ENCODE measurements at regions not wholly inside any gene's neighbourhood (a gene's known extent, or its start where the extent isn't known, plus 50 kb on each side); places are given as distances from the start of the nearest gene placed in this dataset.

DNA sequence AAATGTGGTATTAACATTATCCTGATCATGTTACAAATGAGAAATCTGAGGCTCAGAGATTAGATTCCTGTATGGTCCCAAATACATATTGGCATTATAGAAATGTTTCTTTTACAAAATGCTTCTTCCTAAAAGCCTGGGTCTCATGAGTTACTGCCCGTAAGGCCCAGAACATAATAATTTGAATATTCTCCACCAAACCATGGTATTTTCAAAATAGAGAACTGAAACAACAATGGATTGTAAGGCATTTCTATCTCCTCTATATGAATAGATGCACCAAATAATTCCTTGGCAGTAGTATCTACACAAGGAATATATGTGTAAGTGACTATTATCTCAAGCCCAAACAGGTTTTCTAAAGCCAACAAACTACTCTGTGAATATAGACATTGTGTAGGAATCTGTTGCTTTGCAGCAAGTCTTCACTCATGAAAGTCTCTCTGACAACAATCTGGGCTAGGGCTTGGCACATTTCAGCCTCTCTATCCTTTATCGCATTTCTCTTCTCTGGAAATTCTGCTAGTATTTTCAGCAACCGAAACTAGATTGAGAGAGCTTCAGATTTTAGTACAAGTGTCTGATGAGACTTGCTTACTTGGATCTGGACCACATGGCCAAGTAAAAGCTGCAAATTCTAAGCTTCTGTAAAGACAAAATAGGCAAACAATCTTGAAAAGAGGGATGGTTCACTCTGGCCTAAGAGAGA, 112.8 kb upstream of the ARHGAP20 start:
- DNase-seq = no peak

DNA sequence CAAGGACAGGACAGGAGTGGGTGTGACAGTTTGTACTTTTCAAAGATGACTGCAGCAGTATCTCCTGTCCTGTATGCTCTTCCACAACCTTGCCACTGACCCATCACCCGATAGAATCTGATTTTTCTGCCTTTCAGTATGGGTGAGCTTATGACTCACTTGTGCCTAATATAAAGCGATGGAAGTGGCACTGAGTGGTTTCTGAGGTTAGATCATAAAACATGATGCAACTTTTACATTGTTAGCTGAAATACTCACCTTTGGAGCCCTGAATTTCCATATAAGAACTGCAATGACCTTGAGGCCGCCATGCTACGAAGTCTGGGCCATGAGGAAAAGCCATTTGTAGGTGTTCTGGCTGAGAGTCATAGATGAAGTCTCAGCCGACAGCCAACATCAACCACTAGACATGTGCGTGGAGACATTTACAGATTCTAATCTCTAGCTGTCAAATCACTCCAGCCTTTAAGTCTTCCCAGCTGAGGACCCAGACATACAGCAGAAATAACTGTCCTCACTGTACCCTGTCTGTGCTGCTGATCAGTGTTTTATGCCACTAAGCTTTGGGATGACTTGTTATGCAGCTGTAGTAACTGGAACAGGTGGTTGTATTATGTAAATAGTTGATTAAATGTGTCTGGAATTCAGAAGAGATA, 105.9 kb upstream of the ARHGAP20 start:
- DNase-seq = no peak

DNA sequence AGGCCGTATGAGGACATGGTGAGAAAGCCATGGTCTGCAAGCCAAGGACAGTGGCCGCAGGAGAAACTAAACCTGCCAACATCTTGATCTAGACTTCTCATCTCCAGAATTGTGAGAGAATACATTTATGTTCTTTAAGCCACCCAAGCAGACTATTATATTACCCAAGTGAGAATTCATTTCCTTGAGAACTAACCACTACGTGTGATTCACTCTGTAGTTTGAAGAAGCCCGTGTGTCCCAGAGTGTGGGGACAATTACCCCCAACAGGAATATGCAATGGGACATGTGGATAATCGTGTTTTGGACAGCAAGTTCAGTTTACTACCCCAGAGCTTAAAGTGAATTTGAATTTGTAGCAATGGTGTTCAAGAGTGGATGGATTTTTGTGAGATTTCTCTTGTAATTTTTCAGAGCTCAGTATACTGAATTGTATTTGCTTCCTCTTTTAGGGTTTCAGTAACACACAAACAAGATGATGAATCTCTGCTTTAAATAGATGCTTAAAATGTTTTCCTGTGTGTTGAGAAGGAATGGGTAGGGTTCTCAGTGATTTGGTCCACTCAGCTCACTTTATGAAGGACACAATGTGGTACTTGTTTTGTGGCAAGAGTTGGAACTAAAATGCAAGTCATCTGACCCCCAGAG, 100.0 kb upstream of the ARHGAP20 start:
- no peak for DNase-seq

DNA sequence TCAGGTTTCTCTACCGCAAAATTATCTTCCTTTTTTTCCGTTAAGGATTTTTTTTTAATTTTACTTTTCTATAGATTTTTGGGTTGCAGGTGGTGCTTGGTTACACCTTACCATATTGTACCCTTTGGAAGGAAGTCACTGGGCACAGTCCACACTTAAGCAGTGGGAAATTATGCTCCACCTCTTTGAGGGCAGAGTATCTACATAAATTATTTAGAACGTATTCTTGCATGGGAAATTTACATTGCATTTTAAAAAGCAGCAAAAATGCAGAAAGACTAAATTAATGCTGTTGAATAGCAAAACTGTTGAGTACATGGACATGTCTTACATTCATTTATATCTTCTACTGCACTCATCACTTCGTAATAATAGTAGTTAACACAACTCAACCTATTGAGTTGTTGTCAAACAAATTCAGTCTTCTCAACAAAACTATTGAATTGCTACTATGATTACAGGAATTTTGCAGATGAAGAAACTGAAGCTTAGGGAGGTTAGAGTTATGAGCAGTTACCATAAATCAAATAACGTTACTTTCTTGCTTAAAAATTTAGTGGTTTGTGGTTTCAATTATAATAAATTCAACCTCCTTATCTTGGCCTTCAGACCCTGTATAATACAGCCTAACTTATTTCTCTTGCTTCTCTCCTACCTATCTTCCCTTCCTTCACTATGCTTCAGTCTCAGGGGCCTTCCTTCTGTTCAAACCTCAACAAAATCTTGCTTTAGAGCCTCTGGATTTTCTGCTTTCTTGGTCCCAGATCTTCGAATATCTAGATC, 97.4 kb upstream of the ARHGAP20 start:
- DNase-seq = no peak

DNA sequence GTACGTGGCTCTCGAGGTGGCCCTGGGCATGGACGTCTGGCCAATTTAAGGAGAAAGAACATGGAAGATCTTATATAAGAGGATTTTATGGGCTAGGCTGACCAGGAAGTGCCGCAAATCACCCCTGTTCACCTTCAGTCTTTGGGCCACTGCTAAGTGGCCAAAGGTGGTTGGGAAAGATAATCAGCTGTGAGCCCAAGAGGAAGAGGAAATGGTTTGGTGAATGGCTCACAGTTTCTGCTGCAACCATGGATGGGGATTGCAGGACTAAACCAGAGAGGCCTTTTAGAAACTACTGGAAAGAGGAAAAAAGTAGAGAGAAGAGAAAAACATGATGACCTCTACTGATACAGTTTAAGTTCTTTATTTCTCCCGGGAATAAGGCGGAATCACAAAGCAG, 96.0 kb upstream of the ARHGAP20 start:
- no peak for DNase-seq

DNA sequence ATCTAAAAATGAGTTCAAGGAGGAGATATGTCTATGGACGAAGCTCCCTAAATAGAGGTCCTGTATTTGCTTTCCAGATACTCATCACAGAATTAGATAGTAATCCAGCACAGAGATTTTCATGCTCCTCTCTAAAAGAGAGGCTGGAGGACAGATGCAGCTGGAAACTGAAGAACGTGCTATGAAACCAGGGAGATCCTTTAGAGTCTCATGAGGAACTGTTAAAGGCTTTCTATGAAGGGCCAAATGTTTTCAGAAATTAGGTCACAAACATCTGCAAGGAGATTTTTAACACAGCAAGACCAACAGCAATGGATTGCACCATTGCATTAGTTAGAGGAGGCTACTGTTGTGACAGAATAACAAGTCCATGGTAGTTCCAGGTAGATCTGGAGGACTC, 95.6 kb upstream of the ARHGAP20 start:
- no peak for DNase-seq

DNA sequence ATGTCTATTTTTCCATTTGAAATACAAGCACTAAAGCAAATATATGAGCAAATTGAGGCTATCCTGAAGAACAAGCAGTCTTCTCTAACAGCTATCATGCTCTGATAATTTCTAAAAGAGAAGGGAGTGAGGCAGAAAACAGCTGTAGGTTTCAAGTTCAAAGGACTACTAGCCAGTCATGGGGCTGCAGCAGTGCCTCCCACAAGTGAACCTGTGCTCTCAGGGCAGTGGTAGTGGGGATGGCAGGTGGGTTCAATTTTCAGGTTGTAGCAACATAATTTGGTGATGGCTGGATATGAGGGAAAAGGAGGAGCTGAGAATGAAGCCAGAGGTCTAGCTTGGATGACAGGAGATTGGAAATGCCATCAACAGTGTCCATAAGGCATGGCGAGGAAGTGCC, 93.5 kb upstream of the ARHGAP20 start:
- DNase-seq = no peak

DNA sequence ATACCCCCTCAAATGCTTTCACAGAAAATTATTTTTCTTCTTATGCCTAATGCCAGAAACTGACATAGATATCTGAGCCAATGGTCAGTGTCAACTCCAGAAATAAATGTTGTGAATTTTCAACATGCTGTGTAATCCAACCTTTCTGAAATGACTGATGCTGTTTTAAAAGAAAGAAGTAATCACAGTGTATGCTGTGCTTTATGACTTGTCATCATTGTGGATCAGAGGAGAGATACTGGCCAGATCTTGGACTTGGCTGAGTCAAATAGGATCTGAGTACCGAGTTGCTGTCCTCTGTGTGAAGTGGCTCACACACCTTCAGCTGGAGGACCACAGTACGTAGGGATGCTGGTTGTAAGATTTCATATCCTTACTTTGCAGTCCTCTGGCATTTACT, 89.9 kb upstream of the ARHGAP20 start:
- DNase-seq = no peak

DNA sequence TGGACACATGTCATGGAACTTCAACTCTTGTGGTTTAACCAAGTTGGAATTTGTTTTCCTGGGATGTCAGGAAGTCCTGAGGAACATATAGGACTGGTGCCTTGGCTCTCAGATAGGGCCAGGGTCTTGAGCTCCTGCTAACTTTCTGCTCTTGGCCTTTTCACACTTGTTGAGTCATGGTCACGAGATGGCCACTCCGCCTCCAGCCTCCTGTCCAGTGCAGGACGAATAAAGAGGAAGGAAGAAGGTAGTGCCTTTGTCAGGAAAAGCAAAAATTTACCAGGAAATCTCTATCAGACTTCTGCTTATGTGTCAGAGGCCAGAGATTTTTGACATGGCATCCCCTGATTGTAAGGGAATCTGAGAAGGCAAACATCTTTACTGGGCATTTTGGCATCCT, 89.1 kb upstream of the ARHGAP20 start:
- DNase-seq = no peak

DNA sequence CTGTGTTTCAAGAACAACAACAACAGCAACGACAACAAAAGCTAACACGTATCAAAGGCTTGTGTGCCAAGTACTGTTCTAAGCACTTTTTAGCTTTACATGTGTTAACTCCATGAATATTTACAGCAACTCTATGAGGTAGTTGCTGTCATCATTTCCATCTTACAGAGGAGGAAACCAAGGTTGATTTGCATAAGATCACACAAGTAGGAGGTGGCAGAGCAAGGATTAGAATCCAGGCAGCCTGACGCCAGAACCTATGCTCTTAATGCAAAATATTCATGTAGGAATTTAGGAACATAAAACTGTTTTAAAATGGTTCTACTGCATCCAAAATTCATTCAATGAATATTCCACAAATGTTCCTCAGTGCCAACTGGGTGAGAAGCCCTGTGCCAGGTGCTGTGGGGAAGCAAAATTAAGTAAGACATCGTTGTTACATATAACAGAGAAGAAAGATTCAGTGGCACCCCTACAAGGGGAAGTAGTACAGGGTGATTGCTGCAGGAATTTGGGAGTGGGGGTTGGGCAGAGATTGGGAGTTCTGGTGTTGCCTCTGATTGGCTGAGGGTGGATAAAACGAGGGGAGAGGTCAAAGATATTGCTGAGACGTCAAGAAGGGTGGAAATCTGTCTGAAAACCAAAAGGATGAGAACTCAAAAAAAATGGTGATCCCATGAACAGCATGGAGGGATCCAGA, 86.1 kb upstream of the ARHGAP20 start:
- no peak for DNase-seq

DNA sequence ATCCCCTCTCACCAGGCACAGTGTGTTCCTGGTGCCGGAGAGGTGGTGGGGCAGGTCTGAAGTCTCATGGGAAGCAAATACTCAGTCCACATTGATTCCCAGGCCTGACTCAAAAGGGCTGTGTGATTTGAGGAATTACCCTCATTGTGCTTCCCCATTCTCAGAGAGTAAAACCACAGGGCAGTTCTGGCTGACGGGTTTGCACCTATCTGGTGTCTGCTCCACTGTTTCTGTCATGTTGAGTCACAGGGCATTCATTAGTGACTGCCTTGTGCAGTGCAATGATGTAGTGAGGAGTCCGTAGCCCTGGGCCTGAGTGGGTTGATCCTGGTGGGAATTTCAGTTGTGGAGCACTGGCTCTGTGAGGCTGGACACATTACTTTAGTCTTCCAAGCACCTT, 85.2 kb upstream of the ARHGAP20 start:
- DNase-seq = no peak

DNA sequence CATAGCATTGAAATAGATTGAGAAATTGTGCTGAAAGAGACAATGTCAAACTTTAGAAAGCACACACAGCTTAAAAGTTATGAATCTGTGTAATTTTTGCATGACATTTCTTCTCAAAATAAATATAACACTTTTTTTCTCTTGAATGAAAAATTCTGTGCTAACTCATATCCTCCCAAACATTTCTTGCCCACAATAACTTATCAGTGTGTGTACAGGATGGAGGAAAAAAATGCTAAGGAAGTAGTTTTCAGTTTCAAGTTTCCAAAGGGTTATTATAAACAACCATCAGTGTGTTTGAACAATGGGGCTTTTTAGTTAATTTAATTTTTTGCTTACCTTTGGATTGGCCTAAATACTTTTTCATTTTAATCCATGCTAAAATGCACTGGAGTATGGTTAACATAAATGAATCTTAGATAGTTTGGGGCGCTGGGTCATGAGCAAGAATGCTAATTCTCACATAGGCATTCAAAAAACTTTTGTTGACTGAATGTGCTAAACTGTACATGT, 82.9 kb upstream of the ARHGAP20 start:
- DNase-seq = no peak

DNA sequence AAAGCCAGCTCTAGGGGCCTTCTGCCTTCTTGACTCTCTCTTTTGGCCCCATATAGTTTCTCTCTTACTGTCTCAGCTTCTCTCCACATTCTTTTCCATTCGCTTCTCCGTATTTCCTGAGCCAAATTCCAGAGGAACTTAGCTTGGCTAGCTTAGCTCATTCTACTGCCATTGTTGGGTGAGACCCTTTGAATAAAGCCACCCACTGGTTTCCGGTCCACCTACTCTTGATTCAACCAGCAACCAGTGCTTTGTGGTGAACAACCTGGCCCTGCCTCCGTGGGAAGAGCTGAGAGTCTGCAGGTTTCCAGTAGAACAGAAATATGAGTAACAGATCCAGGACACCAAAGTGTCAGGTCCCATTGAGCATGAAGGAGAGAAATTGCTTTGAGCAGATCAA, 81.3 kb upstream of the ARHGAP20 start:
- DNase-seq = no peak

DNA sequence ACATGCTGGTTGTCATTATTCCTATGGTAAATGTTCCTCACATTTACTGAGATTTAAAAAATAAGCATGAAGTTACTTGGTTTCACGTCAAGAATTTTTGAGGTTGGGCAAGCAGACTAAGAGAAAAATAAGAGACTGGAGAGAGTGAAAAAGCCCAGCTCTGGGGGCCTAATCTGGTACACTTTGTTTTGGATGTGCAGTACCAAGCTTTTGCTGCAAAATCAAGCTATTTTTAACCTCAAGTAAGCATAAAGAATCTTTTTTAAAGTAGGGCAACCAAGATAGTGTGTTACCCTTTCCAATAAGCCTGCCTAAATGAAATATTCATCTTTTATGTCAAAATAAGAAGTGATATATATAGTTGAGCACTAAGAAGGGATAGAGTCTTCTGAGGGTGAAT, 79.4 kb upstream of the ARHGAP20 start:
- DNase-seq = no peak

DNA sequence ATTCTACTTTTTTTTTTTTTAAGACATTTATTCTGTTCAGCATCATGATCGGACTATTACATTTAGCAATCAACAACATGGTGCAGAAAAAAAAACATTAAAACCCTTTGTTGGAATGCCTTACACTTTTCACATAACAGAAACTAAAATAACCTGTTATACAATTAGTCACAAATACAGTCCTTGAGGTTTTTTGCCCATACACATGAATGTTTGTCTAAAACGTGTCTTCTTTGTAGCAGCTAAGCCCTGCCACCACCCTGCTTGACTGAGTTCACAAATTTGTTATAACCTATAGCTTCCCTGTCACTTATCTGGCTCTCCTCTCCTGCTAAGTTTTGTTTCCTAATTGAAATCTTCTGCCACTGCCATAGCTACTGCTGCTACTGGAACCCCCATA, 75.4 kb upstream of the ARHGAP20 start:
- no peak for DNase-seq

DNA sequence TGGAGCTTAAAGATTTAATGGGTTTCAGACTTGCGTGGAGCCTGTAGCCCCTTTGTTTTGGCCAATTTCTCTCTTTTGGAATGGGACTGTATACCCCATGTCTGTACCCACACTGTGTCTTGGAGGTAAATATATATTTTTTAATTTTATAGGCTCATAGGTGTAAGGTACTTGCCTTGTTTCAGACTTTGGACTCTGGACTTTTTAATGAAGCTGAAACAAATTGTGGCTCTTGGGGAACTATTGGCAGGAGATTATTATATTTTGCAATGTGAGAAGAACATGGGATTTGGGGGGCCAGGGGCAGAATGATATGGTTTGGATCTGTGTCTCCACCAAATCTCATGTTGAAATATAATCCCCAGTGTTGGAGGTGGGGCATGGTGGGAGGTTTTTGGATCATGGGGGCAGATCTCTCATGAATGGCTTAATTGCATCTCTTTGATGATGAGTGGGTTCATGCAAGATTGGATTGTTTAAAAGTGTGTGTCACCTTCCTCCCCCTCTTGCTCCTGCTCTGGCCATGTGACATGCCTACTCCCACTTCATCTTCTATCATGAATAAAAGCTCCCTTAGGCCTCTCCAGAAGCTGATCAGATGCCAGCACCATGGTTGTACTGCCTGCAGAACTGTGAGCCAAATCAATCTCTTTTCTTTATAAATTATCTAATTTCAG, 74.1 kb upstream of the ARHGAP20 start:
- DNase-seq = no peak

DNA sequence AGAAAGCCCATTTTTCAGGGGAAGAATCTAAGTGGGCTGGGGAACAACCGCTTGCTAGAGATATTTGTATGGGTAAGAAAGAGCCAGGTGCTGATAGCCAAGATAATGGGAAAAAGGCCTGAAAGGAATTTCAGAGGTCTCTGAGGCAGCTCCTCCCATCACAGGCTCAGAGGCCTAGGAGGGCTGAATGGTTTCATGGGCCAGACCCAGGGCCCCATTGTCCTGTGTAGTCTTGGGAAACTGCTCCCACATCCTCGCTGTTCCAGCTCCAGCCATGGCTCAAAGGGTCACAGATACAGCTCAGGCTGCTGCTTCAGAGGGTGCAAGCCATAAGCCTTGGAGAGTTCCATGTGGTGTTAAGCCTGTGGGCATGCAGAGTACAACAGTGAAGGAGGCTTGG, 73.2 kb upstream of the ARHGAP20 start:
- DNase-seq = no peak

DNA sequence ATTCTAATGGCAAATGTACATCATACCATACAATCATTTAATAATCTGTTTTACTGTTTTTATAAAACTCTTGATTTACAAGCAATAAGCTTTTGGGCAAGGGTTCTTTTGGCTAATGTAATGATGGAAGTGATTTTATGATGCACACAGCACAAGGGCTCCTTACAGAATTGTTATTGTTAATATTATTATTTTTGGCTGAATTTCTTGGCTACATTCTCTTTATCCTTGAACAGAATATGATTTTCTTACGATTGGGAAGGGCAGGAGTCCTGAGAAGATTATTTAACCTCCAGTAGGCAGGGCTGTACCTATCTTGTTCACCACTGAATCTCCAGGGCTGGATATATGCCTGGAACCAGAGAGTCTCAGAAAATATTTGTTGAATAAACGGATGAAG, 70.4 kb upstream of the ARHGAP20 start:
- DNase-seq = no peak

DNA sequence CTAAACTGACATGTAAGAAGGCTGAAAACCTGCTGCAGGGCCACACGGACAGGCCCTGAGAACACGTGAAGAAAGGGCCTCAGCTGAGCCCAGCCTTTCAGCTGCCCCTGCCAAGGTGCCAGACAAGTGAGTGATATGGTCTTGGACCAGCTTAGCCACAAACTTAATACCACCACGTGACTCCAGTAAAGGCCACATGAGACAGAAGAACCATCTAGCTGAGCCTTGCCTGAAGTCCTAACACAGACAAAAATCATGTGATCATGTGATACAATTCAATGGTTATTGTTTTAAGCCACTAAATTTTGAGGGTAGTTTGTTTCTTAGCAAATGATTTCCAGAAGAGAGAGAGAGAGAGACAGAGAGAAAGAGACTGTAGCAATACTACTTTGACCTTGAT, 66.9 kb upstream of the ARHGAP20 start:
- no peak for DNase-seq

DNA sequence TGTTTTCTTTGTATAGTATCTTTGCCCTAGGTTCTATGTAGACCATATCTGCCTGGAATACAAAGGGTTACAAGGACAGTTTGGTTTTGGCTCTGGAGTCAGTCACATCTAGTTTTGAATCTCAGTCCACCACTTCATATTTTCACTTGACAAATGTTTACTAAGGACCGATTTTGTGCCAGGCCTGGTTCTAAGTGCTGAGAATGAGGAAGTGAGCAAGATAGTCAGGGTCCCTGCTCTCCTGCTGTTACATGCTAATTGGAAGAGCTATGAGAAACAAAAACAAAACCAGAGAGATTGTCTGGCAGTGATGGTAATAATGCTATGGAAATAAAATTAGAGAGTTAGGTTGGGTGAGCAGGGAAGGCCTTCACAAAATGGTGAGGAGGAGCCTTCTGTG, 66.1 kb upstream of the ARHGAP20 start:
- DNase-seq = no peak

DNA sequence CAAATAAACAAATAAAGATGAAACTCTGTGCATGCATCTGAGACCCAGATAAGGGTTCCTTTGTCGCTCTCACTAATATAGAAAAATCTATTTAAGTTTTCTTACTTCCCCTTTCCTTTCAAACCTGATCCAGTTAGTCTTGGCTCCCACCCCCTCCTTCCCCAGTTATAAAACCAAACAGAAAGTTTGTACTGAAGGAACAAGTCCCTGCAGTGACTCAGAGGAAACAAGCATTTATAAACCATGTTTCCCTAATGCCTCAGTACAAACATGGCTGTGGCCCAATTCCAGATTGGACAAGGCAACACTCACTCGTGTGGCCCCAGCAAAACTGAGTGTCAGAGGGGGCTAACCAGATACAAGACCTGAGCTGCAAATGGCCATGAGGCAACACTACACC, 65.5 kb upstream of the ARHGAP20 start:
- no peak for DNase-seq

DNA sequence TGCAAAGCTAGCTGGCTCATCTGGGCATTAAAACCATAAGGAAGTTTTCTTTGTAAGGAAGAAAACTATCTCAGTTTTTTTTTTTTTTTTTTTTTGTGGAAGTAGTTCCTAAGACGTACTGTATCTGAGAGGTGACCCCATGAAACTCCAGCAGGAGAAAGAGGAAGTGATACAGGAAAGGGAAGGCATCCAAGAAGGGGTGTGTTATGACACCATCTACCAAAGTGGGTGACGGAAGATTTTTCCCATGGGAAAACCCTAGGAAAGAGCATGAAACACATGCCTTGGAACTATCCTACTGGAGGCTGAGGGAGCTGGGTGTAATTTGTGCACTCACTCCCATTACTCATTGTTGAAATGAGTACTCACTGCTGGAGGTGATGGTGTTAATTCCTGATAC, 63.8 kb upstream of the ARHGAP20 start:
- no peak for DNase-seq
